ENCODE measurements at regions not wholly inside any gene's neighbourhood (a gene's known extent, or its start where the extent isn't known, plus 50 kb on each side); places are given as distances from the start of the nearest gene placed in this dataset.

GRCh38 chr5:51678330-51678729 lies 295.1 kb downstream of the ISL1 start:
- Mint-ChIP-seq H3K4me3 (no peak overlapping the region), H3K36me3 (ENCODE audit: low read depth) (no peaks in the 10 kb centered on the region), H3K27ac (no peak overlapping the region), H3K27me3 (no peaks in the 10 kb centered on the region), H3K9me3 (peaks cover 14% of the 10 kb centered on the region), H3K4me1 (ENCODE audit: low read depth) (no peaks in the 10 kb centered on the region)
- intact Hi-C loops (cut with DNase I, micrococcal nuclease), result no loop called here
- no peak overlapping the region for H3K4me3 ChIP-seq (ENCODE audit: low read length)
- no peaks in the 10 kb centered on the region for H3K27me3 ChIP-seq (ENCODE audit: control insufficient read depth in 1 of 2, insufficient read depth in 2 of 2, low read length in 2 of 2)
- H3K9me3 ChIP-seq (ENCODE audit: control insufficient read depth in 1 of 2, insufficient read depth in 1 of 2, low read length in 2 of 2), result peaks cover 0 to 4% of the 10 kb centered on the region in 2 experiments
- no peak for DNase-seq
- no peaks in the 10 kb centered on the region for H3K36me3 ChIP-seq (ENCODE audit: insufficient read depth, low read length)
- ATAC-seq (ENCODE audit: poor library complexity), result no peak
- CTCF ChIA-PET, result no interaction called here
- POLR2A ChIA-PET, result no interaction called here
- no peak overlapping the region for H3K27ac ChIP-seq (ENCODE audit: low read depth in 1 of 2, low read length in 2 of 2)
- no peaks in the 10 kb centered on the region for H3K4me1 ChIP-seq (ENCODE audit: insufficient read depth, low read length)
- no peak for TF ChIP-seq CTCF (IDR thresholded peaks at IDR 0.05)

GRCh38 chr5:51679286-51679685 lies 296.0 kb downstream of the ISL1 start:
- no peak for ATAC-seq (ENCODE audit: poor library complexity)
- Mint-ChIP-seq H3K36me3 (ENCODE audit: low read depth) (no peaks in the 10 kb centered on the region), H3K4me1 (ENCODE audit: low read depth) (no peaks in the 10 kb centered on the region), H3K9me3 (peaks cover 15% of the 10 kb centered on the region), H3K27me3 (no peaks in the 10 kb centered on the region), H3K27ac (no peak overlapping the region), H3K4me3 (no peak overlapping the region)
- no peak for TF ChIP-seq CTCF (IDR thresholded peaks at IDR 0.05)
- no peak overlapping the region for H3K4me3 ChIP-seq (ENCODE audit: low read length)
- peaks cover 0 to 4% of the 10 kb centered on the region in 2 experiments for H3K9me3 ChIP-seq (ENCODE audit: control insufficient read depth in 1 of 2, insufficient read depth in 1 of 2, low read length in 2 of 2)
- CTCF ChIA-PET, result no interaction called here
- no peak overlapping the region for H3K27ac ChIP-seq (ENCODE audit: low read depth in 1 of 2, low read length in 2 of 2)
- DNase-seq, result no peak
- POLR2A ChIA-PET, result no interaction called here
- H3K4me1 ChIP-seq (ENCODE audit: insufficient read depth, low read length), result no peaks in the 10 kb centered on the region
- intact Hi-C loops (cut with DNase I, micrococcal nuclease), result no loop called here
- no peaks in the 10 kb centered on the region for H3K36me3 ChIP-seq (ENCODE audit: insufficient read depth, low read length)
- H3K27me3 ChIP-seq (ENCODE audit: control insufficient read depth in 1 of 2, insufficient read depth in 2 of 2, low read length in 2 of 2), result no peaks in the 10 kb centered on the region

GRCh38 chr5:51684794-51685355 lies 301.6 kb downstream of the ISL1 start:
- Mint-ChIP-seq H3K36me3 (ENCODE audit: low read depth) (no peaks in the 10 kb centered on the region), H3K4me1 (ENCODE audit: low read depth) (no peaks in the 10 kb centered on the region), H3K27ac (no peak overlapping the region), H3K27me3 (no peaks in the 10 kb centered on the region), H3K9me3 (peaks cover 14% of the 10 kb centered on the region), H3K4me3 (no peak overlapping the region)
- no peaks in the 10 kb centered on the region for H3K4me1 ChIP-seq (ENCODE audit: insufficient read depth, low read length)
- ChIA-PET POLR2A (no interaction called here), CTCF (no interaction called here)
- H3K4me3 ChIP-seq (ENCODE audit: low read length), result no peak overlapping the region
- intact Hi-C loops (cut with DNase I, micrococcal nuclease), result no loop called here
- H3K27me3 ChIP-seq (ENCODE audit: control insufficient read depth in 1 of 2, insufficient read depth in 2 of 2, low read length in 2 of 2), result no peaks in the 10 kb centered on the region
- TF ChIP-seq CTCF (IDR thresholded peaks at IDR 0.05), result no peak
- H3K27ac ChIP-seq (ENCODE audit: low read depth in 1 of 2, low read length in 2 of 2), result no peak overlapping the region
- no peaks in the 10 kb centered on the region for H3K36me3 ChIP-seq (ENCODE audit: insufficient read depth, low read length)
- H3K9me3 ChIP-seq (ENCODE audit: control insufficient read depth in 1 of 2, insufficient read depth in 1 of 2, low read length in 2 of 2), result no peaks in the 10 kb centered on the region
- ATAC-seq (ENCODE audit: poor library complexity), result no peak
- DNase-seq, result no peak
